ENCODE measurements at regions not wholly inside any gene's neighbourhood (a gene's known extent, or its start where the extent isn't known, plus 50 kb on each side); places are given as distances from the start of the nearest gene placed in this dataset.

DNA sequence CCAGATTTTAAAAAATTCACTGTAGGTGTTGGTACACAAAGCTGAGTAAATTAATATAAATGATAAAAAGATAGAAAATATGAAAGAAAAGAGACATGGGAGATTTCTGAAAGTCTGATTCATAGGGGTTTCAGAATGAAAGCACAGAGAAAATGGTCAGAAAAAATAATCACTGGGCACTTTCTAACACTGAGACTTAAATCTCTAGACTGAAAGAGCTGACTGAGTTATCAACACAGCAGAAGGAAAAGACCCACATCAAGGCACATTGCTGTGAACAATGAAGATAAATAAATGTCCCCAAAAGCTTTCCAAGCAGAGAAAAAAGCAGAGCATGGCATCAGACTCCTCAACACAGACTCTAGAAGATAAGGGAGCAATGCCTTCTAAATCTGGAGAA is 277.2 kb downstream of the BCL2 start:
- TF ChIP-seq ZFP3 (CRISPR knock-in tag; IDR thresholded peaks at IDR 0.05), result no peak
- TF ChIP-seq ZNF8 (CRISPR knock-in tag; IDR thresholded peaks at IDR 0.05), result no peak
- no peak for TF ChIP-seq ESRRG (CRISPR knock-in tag; IDR thresholded peaks at IDR 0.05)
- TF ChIP-seq, protein P1, sequence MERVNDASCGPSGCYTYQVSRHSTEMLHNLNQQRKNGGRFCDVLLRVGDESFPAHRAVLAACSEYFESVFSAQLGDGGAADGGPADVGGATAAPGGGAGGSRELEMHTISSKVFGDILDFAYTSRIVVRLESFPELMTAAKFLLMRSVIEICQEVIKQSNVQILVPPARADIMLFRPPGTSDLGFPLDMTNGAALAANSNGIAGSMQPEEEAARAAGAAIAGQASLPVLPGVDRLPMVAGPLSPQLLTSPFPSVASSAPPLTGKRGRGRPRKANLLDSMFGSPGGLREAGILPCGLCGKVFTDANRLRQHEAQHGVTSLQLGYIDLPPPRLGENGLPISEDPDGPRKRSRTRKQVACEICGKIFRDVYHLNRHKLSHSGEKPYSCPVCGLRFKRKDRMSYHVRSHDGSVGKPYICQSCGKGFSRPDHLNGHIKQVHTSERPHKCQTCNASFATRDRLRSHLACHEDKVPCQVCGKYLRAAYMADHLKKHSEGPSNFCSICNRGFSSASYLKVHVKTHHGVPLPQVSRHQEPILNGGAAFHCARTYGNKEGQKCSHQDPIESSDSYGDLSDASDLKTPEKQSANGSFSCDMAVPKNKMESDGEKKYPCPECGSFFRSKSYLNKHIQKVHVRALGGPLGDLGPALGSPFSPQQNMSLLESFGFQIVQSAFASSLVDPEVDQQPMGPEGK (CRISPR knock-in tag; IDR thresholded peaks at IDR 0.05; ENCODE audit: borderline replicate concordance), result no peak
- TF ChIP-seq, protein P2, sequence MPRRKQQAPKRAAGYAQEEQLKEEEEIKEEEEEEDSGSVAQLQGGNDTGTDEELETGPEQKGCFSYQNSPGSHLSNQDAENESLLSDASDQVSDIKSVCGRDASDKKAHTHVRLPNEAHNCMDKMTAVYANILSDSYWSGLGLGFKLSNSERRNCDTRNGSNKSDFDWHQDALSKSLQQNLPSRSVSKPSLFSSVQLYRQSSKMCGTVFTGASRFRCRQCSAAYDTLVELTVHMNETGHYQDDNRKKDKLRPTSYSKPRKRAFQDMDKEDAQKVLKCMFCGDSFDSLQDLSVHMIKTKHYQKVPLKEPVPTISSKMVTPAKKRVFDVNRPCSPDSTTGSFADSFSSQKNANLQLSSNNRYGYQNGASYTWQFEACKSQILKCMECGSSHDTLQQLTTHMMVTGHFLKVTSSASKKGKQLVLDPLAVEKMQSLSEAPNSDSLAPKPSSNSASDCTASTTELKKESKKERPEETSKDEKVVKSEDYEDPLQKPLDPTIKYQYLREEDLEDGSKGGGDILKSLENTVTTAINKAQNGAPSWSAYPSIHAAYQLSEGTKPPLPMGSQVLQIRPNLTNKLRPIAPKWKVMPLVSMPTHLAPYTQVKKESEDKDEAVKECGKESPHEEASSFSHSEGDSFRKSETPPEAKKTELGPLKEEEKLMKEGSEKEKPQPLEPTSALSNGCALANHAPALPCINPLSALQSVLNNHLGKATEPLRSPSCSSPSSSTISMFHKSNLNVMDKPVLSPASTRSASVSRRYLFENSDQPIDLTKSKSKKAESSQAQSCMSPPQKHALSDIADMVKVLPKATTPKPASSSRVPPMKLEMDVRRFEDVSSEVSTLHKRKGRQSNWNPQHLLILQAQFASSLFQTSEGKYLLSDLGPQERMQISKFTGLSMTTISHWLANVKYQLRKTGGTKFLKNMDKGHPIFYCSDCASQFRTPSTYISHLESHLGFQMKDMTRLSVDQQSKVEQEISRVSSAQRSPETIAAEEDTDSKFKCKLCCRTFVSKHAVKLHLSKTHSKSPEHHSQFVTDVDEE (CRISPR knock-in tag; IDR thresholded peaks at IDR 0.05), result no peak
- no peak for TF ChIP-seq ZNF70 (CRISPR knock-in tag; IDR thresholded peaks at IDR 0.05)
- TF ChIP-seq ARNTL (CRISPR knock-in tag; IDR thresholded peaks at IDR 0.05; ENCODE audit: borderline replicate concordance, low read depth), result no peak
- TF ChIP-seq, protein P3, sequence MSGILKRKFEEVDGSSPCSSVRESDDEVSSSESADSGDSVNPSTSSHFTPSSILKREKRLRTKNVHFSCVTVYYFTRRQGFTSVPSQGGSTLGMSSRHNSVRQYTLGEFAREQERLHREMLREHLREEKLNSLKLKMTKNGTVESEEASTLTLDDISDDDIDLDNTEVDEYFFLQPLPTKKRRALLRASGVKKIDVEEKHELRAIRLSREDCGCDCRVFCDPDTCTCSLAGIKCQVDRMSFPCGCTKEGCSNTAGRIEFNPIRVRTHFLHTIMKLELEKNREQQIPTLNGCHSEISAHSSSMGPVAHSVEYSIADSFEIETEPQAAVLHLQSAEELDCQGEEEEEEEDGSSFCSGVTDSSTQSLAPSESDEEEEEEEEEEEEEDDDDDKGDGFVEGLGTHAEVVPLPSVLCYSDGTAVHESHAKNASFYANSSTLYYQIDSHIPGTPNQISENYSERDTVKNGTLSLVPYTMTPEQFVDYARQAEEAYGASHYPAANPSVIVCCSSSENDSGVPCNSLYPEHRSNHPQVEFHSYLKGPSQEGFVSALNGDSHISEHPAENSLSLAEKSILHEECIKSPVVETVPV (CRISPR knock-in tag; IDR thresholded peaks at IDR 0.05), result no peak
- TF ChIP-seq, protein P4, sequence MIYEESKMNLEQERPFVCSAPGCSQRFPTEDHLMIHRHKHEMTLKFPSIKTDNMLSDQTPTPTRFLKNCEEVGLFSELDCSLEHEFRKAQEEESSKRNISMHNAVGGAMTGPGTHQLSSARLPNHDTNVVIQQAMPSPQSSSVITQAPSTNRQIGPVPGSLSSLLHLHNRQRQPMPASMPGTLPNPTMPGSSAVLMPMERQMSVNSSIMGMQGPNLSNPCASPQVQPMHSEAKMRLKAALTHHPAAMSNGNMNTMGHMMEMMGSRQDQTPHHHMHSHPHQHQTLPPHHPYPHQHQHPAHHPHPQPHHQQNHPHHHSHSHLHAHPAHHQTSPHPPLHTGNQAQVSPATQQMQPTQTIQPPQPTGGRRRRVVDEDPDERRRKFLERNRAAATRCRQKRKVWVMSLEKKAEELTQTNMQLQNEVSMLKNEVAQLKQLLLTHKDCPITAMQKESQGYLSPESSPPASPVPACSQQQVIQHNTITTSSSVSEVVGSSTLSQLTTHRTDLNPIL (CRISPR knock-in tag; IDR thresholded peaks at IDR 0.05; ENCODE audit: low read depth), result no peak
- no peak for TF ChIP-seq ISL1 (CRISPR knock-in tag; IDR thresholded peaks at IDR 0.05)

Measured in SK-N-SH treated with all-trans-retinoic acid at 6 μM for 48 hours (cell line).